ENCODE measurements at regions not wholly inside any gene's neighbourhood (a gene's known extent, or its start where the extent isn't known, plus 50 kb on each side); places are given as distances from the start of the nearest gene placed in this dataset.

DNA sequence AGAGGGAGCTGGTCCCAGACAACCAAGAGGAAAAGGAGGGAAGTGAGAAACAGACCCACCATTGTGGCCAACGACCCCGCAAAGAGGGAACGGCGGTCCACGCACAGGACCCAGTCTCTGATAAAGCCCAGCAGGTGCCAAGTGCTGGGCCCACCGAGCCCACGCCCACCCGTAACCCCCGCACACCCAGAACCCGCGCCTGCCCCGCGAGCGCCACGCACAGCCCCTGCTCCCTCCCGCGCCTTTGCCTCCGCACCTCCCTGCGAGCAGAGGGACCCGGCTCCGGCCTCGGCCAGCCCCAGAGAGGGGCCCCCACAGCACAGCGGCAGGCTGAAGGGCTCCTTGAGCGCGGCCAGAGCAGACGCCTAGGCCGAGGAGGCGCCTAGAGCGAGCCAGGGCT lies 1192.2 kb downstream of the PCDH17 start:
- DNase-seq, result no peak

GRCh38 chr13:58827904-58828303 lies 1196.4 kb downstream of the PCDH17 start:
- DNase-seq, result no peak

GRCh38 chr13:58830841-58831240 lies 1199.3 kb downstream of the PCDH17 start:
- no peak for DNase-seq

- DNase-seq, result no peak
Measured at GRCh38 chr13:58838615-58839014, 1207.1 kb downstream of the PCDH17 start.

- no peak for DNase-seq
Measured at GRCh38 chr13:58843071-58843470, 1211.5 kb downstream of the PCDH17 start.

GRCh38 chr13:58843567-58843966 lies 1212.0 kb downstream of the PCDH17 start:
- DNase-seq, result no peak

- no peak for DNase-seq
Measured at GRCh38 chr13:58850161-58850560, 1218.6 kb downstream of the PCDH17 start.

GRCh38 chr13:58852076-58852475 lies 1220.5 kb downstream of the PCDH17 start:
- peak; percentile 7 for DNase-seq

DNA sequence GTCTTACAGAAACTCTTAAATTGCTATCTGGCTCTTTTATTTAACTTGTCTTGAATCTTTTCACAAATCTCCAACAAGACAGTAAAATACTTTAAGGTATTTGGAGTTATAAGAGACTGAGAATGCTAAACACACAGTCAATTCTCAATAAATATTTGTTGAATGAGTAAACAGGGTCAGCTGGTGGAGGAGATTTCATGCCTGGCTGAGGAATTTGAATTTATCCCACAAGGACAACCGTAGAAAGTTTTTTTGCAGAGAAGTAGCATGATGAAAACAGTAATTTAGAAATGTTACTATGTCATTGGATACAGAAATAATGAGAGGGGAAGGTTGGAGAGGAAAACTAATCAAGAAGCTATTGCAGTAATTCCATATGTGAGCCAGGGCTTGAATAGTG lies 1223.7 kb downstream of the PCDH17 start:
- DNase-seq, result peak; percentile 46

DNA sequence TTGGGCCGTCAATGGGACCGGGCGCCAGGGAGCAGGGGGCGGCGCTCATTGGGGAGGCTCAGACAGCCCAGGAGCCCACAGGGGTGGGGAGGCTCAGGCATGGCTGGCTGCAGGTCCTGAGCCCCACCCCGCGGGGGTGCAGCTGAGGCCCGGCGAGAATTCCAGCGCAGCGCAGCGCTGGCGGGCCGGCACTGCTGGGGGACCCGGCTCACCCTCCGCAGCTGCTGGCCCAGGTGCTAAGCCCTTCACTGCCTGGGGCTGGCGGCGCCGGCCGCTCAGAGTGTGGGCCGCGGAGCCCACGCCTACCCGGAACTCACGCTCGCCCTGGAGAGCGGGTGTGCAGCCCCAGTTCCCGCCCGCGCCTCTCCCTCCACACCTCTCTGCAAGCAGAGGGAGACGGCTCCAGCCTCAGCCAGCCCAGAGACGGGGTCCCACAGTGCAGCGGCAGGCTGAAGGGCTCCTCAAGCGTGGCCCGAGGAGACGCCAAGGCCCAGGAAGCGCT lies 1227.4 kb downstream of the PCDH17 start:
- DNase-seq, result no peak

DNA sequence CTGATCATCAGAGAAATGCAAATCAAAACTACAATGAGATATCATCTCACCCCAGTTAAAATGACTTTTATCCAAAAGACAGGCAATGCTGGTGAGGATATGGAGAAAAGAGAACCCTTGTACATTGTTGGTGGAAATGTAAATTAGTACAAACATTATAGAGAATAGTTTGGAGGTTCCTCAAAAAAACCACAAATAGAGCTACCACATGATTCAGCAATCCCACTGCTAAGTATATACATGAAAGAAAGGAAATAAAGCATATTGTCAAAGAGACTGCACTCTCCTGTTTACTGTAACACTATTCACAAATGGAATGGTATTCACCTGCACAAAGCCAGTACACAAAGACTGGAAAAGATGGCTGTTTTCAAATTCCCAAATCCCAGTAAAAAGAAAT lies 1233.7 kb downstream of the PCDH17 start:
- no peak for DNase-seq

DNA sequence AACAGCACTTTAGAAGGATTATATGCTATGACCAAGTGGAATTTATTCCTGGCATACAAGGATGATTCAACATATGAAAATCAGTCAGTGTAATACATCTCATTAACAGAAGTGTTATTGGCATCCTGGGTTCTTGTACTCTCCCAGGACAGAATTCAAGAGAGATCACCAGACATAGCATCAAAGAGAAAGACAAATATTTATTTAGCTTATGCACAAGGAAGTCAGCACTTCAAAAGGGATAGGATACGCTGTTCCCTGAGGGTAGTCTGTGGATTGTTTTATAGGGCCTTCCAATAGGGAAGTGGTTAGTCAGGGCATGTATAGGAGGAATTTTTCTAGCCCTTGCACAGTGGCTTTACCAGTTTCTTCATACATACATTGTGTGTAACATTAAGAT lies 1238.0 kb downstream of the PCDH17 start:
- no peak for DNase-seq

- DNase-seq, result no peak
Measured at GRCh38 chr13:58876473-58876872, 1244.9 kb downstream of the PCDH17 start.

DNA sequence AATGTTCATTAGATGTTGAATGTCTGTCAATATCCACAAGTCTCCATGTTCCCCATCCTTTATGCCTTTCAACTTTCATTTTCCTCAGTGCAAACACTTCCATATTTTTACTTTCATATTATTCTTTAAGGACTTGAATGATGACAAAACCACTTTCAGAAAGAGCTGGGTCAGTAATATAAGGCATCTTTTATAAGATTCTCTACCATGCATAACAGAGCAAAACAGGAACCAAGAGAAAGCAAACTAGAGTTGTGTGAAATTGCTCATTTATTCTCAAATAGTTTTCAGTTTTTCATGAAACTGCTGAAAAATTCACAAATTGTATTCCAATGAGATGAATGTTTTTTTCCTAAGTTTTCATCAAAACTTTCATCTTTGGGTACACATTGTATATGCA lies 1247.6 kb downstream of the PCDH17 start:
- no peak for DNase-seq

- no peak for DNase-seq
Measured at GRCh38 chr13:58882516-58882915, 1251.0 kb downstream of the PCDH17 start.

GRCh38 chr13:58883405-58883804 lies 1251.9 kb downstream of the PCDH17 start:
- no peak for DNase-seq

GRCh38 chr13:58884353-58885209 lies 1253.0 kb downstream of the PCDH17 start:
- no peak for DNase-seq

DNA sequence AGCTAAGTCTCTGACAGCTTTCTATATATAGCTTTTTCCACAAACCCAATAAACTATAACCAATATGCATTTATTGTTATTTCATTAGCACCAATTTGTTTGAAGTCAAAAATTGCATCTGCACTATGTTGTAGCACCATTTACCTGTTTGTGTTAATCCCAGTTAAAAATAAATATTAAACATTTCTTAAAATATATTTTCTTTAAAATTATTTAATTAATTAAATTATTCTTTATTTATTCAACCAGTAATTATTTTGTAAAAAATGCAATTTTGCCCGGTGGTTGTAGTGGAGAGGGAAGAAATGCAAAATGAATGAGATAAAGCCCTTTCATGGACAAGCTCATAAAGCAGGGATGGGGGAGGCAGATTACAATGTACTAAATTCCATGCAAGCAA lies 1257.9 kb downstream of the PCDH17 start:
- DNase-seq, result no peak

DNA sequence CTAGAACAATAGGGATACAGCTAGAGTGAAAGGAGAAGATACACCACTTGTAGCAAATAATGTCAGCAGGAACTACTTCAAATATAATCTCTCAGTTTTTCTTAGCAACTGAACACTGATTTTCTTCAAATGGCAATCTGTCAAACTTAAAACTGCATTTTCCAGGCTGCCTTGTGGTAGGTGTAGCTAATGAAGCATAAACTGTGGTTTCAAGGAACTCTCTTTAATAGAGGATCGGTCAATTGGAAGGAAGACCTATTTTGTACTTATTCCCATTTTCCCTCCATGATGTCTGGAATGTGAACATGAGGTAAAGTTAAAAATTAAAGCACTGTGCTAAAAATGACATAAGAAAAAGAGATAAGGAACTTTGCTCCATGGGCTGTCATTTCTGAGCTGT lies 1261.9 kb downstream of the PCDH17 start:
- no peak for DNase-seq

DNA sequence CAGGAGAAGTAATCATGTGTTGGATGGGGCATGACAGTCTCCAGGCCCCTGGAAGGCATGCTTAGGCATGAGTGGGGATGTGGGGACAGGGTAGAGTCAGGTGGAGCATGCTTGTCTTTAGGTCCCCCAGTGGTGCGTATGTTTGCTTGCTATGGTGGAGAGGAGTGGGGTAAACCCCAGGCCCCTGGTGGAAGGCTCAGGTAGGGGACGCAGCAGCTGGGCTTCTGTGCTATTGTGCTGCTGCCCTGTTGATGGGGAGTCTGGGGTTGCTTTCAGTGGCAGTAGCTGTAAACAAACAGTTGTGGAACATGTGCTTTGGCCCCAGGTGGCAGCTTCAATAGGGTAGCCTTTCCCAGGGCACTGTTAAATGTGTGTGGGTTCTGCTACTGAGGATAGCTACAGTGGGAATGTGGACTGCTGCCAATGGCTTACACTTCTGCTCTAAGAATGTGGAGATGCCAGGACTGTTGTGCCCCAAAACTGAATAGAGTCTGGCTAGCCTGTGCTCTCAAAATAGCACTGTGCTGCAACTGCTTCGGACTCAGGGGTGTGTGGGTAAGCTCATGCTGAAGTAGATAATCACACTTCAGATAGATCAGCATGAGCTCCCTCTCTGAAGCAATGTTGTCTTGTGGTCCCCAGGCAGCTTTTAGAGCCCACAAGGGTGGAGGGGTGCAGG lies 1257.3 kb downstream of the DIAPH3 start:
- peak; percentile 4 for DNase-seq

DNA sequence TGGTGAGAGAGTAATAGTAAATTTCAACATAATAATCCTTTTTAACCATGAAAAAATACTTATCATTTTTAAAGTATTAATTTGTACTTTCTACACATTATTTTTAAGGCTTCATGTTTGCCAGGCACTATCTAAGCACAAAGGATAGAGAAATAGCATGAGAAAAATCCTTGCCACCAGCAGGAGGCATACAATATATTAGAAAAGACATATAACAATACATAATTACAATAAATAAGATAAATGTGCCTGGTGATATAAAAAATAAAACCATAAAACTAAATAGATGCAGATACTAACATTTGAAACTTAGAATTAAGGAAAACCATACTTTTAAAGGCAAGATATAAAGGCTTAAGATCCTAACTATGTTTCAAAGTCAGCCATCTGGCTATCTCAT lies 1256.4 kb downstream of the DIAPH3 start:
- no peak for DNase-seq

DNA sequence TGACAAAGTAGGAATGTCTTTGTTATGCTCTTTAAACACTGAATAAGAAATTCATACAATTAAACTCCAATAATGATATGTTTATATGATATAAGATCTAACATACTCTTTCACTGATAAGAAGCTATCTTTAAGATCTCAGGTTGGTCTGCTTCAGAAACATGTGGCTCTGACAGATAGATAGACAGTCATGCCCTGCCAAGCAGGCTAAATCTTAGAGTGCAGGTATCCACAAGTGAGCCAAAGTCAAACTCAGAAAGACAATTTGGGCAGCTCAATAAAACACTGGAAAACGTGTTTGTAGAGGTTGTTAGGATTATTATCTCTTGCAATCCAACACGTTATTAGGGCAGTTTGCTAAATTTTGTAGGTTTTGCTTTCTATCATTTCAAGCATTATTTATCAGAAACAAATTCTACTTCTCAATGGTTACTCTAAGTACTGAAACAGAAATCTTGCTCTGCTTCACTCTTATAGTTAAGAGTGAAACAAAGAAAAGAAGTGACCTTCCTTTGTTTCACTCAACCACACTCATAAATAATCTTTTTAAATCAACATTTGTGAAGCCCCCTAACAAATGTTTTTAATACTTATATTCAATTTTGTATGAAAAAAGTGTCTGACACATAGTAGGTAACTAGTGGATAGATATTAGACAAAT lies 1255.6 kb downstream of the DIAPH3 start:
- DNase-seq, result no peak

DNA sequence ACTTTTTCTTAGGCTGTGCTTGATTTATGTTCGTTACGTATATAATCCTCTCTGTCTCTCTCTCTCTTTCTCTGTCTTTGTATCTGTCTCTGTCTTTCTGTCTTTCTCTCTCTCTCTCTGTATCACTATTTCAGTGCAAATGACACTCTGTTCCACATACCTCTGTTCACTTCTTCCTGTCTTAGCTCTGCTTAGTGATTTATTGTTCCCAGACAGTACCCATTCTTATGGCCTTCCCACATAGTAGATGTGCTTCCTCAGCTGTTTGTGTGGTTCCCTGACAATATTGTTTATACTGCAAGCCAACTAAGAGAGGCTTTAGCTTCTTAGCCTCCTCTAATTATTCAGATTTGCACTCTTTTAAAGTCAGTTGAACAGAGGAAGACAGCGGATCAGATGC lies 1244.2 kb downstream of the DIAPH3 start:
- no peak for DNase-seq
